ENCODE measurements at regions not wholly inside any gene's neighbourhood (a gene's known extent, or its start where the extent isn't known, plus 50 kb on each side); places are given as distances from the start of the nearest gene placed in this dataset.

DNA sequence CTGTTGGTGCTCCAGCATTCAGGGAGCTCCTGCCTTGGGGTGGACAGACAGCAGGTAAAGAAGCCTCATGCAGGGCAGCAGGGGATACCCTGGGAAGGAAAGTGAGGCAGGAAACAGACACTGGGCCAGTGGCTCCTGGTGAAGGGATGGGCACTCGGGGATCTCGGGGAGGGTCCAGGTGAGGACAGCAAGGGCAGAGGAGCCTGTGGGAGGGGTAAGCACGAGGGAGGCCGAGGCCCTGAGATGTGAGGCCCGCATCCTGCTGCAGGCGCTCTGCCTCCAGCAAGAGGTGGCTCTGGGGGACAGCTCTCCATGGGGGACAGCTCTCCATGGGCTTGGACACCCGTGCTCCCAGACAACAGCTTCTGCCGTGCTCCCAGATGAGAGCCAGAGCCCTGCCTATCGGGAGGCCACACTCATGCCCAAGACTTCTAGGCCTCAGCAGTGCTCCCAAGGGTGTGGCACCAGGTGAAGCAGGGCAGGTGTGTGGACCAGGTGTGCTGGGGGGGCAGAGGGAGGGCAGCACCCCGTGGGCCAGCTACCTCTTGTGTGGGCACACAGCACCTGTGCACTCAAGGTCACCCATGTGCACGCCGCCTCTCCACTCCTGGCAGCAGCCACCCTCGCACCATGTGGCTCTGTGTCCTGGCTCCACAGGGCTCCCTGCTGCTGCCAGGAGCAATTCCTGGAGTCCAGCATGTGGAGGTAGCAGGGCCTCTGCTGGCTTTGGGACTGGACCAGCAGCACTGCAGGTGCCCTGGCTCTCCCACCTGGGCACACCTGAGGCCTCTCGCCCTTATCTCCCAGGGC, 93.6 kb upstream of the INSIG1 start:
- no peak for DNase-seq
- TF ChIP-seq, protein P1, sequence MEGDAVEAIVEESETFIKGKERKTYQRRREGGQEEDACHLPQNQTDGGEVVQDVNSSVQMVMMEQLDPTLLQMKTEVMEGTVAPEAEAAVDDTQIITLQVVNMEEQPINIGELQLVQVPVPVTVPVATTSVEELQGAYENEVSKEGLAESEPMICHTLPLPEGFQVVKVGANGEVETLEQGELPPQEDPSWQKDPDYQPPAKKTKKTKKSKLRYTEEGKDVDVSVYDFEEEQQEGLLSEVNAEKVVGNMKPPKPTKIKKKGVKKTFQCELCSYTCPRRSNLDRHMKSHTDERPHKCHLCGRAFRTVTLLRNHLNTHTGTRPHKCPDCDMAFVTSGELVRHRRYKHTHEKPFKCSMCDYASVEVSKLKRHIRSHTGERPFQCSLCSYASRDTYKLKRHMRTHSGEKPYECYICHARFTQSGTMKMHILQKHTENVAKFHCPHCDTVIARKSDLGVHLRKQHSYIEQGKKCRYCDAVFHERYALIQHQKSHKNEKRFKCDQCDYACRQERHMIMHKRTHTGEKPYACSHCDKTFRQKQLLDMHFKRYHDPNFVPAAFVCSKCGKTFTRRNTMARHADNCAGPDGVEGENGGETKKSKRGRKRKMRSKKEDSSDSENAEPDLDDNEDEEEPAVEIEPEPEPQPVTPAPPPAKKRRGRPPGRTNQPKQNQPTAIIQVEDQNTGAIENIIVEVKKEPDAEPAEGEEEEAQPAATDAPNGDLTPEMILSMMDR (IDR thresholded peaks at IDR 0.05; ENCODE audit: partially characterized antibody, unreplicated experiment): no peak
- Mint-ChIP-seq H3K27me3 (ENCODE audit: unreplicated experiment) (peaks cover 3% of the 10 kb centered on the region), H3K4me1 (ENCODE audit: low read depth, unreplicated experiment) (peaks cover 11% of the 10 kb centered on the region), H3K9me3 (ENCODE audit: unreplicated experiment) (peaks cover 9% of the 10 kb centered on the region), H3K27ac (ENCODE audit: unreplicated experiment) (no peak overlapping the region), H3K4me3 (ENCODE audit: unreplicated experiment) (no peak overlapping the region), H3K36me3 (ENCODE audit: unreplicated experiment) (no peaks in the 10 kb centered on the region)

DNA sequence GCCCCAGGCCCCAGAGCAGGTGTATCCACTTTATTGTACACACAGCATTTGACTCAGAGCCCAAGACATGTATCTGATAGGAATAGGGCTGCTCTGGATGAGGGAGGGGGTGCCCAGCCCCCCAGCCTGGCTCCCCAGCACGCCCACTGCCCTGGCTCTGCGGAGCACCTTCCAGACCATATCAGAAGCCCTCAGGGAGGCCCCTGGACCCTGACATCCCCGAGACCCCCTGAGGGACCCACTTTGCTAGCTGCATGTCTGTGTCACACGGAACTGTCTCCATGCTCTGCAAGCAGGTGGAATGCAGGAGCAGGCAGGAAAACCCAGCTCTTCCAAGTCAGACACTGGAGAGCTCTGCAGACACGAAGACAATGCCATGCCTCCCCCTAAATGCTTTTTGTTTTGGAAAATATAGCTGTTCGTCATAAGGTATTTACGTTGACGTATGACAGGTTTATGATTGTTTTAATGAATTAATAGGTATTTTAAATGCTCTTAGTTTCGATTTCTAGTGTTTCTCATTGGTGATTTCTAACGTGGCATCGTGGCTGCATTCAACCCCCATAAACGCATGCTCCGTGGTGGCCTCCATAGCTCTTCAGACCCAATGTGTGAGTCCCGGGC, 92.8 kb upstream of the INSIG1 start:
- Mint-ChIP-seq H3K4me1 (ENCODE audit: low read depth, unreplicated experiment) (peaks cover 11% of the 10 kb centered on the region), H3K27me3 (ENCODE audit: unreplicated experiment) (peaks cover 3% of the 10 kb centered on the region), H3K9me3 (ENCODE audit: unreplicated experiment) (peaks cover 9% of the 10 kb centered on the region), H3K4me3 (ENCODE audit: unreplicated experiment) (no peak overlapping the region), H3K36me3 (ENCODE audit: unreplicated experiment) (no peaks in the 10 kb centered on the region), H3K27ac (ENCODE audit: unreplicated experiment) (no peak overlapping the region)
- TF ChIP-seq, protein P1 (IDR thresholded peaks at IDR 0.05; ENCODE audit: partially characterized antibody, unreplicated experiment): no peak
- no peak for DNase-seq

DNA sequence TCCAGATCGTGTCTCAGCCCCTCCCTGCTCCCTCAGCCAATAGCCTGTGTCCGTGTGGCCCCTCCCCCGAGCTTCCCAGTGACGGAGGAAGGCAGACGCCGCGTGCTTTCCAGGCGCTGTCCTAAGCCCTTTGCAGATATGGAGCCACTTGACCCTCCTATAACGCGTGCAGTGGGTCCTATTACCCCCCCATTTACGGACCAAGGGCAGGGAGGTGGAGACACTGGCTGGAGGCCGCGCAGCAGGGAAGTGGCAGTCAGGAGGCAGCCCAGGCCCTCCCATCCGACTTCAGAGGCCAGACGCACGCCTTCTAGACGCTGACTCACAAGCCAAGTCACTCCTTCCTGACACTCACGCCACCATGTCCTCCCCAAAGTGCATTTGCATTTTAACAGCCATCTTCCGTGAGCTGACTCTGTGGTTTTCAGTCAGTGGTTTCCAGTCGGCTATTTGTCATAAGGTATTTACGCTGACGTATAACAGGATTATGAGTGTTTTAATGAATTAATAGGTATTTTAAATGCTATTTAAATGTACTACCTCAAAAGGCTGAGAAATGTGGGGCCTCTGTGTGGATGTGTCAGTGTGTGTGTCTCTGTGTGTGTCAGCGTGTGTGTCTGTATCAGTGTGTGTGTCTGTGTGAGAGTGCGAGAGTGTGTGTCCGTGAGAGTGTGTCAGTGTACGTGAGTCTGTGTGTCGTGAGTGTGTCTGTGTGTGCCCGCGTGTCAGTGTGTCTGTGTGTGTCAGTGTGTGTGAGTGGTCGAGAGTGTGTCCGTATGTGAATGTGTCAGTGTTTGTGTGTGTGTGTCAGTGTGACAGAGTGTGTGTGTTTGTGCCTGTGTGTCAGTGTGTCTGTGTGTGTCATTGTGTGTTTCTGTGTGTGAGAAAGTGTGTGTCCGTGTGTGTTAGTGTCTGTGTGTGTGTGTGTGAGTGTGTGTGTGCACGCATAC, 92.0 kb upstream of the INSIG1 start:
- H3K27me3 Mint-ChIP-seq (ENCODE audit: unreplicated experiment): peaks cover 3% of the 10 kb centered on the region
- no peak for DNase-seq
- H3K36me3 Mint-ChIP-seq (ENCODE audit: unreplicated experiment): no peaks in the 10 kb centered on the region
- H3K4me3 Mint-ChIP-seq (ENCODE audit: unreplicated experiment): peak overlapping the region; percentile 55
- H3K27ac Mint-ChIP-seq (ENCODE audit: unreplicated experiment): peak overlapping the region; percentile 67
- peaks cover 11% of the 10 kb centered on the region for H3K4me1 Mint-ChIP-seq (ENCODE audit: low read depth, unreplicated experiment)
- H3K9me3 Mint-ChIP-seq (ENCODE audit: unreplicated experiment): peaks cover 9% of the 10 kb centered on the region
- TF ChIP-seq, protein P1 (IDR thresholded peaks at IDR 0.05; ENCODE audit: partially characterized antibody, unreplicated experiment): no peak

DNA sequence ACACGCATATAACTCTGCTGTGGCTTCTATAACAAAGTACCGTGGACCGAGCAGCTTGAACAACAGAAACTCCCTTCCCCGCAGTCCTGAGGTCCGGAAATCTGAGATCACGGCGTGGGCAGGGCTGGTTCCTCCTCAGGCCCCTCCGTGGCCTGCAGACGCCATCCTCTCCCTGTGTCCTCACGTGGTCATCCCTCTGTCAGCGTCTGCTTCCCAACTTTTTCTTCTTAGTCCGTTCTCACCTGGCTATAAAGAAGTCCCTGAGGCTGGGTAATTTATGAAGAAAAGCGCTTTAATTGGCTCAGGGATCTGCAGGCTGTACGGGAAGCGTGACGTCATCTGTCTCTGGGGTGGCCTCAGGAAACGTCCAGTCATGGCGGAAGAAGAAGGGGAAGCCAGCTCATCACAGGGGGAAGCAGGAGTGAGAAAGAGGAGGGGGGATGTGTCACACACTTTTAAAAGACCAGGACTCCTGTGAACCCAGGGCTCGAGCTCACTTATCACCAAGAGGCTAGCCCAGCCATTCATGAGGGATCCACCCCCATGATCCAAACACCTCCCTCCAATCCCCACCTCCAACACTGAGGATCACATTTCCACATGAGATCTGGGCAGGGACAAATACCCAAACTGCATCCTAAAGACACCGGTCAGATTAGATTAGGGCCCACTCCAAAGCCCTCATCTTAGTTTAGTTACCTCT, 91.2 kb upstream of the INSIG1 start:
- TF ChIP-seq, protein P1 (IDR thresholded peaks at IDR 0.05; ENCODE audit: partially characterized antibody, unreplicated experiment): no peak
- Mint-ChIP-seq H3K36me3 (ENCODE audit: unreplicated experiment) (peaks cover 4% of the 10 kb centered on the region), H3K4me3 (ENCODE audit: unreplicated experiment) (no peak overlapping the region)

More for the DNA sequence above, 91.2 kb upstream of the INSIG1 start:
- Mint-ChIP-seq H3K27me3 (ENCODE audit: unreplicated experiment) (peaks cover 3% of the 10 kb centered on the region), H3K27ac (ENCODE audit: unreplicated experiment) (no peak overlapping the region), H3K9me3 (ENCODE audit: unreplicated experiment) (peaks cover 10% of the 10 kb centered on the region), H3K4me1 (ENCODE audit: low read depth, unreplicated experiment) (peaks cover 11% of the 10 kb centered on the region)
- no peak for DNase-seq
